ACHN (cell line): ENCODE measurements at regions not wholly inside any gene's neighbourhood (a gene's known extent, or its start where the extent isn't known, plus 50 kb on each side); places are given as distances from the start of the nearest gene placed in this dataset.
"Not testable (repeated sequence)": the region's sequence is repeated elsewhere in the genome, so short reads cannot be mapped to it uniquely, and the experiment has no call there.

ENCODE experiments used
- DNase-seq: peaks from one replicate; pipeline ENCODE4 v3.0.0-alpha.2; 2015
- in situ Hi-C: cut with HindIII; loops from 2 replicates; pipeline ENCODE4 v1.10.0; 2017; ENCODE audit warnings: low sequenced_read_pairs, low pct_ligation_motif_present, low pct_unique_long_range_greater_than_20kb

DNA sequence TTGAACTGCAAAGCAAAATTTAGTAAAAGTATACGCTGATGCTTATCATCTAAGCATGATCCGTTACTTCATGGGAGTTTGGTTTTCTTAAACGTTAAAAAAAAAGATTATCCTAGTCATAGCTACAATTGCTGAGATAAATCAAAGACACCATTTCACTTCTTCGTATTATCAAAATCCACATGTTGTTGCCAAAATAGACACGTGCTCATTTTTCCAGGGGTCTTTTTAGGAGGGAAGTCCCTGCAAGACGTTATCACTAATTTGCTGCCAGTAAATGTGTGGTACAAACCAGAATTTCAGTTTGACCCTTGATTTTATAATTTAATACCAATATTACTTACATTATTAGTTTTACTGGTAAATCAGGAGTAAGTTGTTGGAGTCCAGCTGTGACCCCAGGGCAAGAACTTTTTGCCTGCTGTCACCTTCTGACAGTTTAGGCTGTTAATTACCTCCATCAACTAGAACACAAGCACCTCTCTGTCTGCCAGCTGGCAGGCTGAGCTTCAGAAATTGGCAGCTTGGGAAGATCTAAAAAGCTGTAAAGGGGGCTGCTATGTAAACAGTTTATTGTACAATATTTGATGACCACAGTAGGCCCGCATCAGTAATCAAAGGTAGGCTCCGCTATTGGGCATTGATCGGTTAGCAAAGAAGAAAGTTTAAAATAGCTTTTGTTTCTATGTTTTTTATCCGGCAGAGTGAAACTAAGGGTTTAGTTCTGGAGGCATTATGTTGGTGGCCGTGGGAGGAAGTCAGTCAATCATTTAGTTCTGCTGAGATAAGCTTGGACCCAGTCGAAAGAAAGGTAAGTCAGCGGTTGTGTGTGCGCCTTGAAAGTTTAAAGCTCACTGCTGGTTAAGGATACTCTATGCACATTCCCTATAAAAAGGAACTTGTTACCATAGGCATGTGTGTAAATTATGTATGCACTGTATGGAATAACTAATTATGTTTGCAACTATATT, 196.4 kb downstream of the FBXO8 start:
- in situ Hi-C loops: no loop called here
- DNase-seq: no peak

DNA sequence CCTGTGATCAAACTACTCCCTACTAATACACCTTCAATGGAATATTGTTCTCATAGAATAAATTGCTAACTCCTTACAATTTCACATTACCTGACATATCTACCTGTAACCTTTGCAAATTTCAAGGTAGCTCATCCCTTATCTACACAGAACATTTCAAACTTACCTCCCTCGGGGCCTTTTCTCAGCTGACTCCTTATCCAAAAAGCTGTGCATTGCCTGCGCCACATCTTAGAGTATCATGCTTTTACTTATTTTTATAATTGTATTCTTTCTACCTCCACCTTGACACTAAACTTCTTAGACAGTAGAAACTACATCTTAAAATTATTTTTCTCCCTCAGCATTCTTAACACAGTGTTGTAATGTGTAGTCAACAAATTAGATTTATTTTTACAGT, 198.5 kb downstream of the FBXO8 start:
- in situ Hi-C loops: no loop called here

DNA sequence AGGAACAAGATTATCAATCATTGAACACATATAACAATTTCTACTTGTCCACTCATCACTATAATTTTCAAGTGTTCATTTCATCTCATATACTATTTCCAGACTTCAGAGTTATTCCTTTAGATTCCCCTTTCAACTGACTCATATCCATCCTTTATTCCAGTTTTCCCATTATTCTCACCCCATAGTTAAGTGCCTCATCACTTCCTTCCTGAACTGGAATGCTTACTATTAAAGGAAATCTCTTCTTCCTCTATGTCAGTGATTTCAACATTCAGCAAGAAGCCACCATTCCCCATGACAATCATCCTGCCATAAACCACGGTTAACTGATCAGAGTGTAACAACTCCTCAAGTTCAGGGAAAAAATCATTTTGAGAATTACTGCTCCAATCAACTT, 198.9 kb downstream of the FBXO8 start:
- in situ Hi-C loops: no loop called here

More for the DNA sequence above, 198.5 kb downstream of the FBXO8 start:
- DNase-seq: no peak

DNA sequence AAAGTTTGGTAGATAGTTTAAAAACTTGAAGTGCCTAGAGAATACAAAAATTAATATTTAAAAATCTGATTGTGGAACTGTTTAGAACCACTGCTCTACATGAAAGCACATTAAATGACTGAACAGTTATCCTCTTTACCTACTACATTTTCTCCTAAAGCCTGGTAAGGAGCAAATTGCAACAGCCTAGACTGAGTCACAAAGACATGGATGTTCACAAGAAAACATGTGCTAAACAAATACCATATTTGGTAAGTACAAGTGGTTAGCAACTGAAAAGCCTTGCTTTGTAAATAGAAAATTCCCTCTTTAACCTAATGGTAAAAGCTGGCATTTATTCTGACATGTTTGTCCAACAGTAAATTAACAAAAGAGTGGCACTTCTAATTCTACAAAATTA, 203.1 kb downstream of the FBXO8 start:
- in situ Hi-C loops: no loop called here
- no peak for DNase-seq

More for the DNA sequence above, 198.9 kb downstream of the FBXO8 start:
- no peak for DNase-seq

DNA sequence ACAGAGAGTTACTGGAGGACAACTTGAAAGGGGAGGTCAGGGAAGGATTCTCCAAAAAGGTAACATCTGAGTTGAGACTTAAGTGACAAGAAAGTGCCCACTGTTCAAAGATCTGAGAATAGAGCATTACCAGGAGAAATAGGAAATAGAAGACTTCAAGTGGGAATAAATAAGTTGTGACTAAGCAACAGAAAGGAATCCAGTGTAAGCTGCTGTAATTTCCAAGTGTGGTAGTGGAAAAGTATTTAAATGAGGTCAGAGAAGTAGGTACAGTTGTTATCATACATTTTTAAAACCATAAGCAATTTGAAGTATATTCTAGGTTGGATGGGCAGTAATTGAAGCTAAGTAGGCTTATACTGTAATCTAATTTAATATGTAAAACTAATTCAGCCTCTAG, 211.9 kb downstream of the FBXO8 start:
- in situ Hi-C loops: no loop called here
- DNase-seq: no peak

DNA sequence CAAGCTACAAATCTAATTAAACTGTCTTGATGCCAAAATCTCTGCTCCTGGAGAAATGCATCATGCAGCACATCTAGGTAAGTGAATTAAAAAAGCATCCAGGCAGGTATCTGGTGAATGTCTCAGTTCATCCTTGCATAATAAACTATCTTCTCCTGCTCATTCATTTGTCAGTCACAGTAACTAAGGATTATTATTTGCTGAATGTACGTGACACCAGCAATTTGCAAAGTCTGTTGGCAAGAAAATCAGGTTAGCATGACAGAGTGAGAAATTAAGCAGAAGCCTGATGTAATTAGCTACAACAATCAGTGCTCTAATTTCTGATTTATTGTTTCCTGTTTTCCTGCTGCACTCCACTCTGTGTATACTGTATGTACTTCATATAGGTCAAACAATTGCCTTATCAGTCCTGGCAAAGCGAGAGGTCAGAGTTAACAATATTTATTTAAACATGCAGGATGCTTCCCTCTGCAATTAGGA, 213.6 kb downstream of the FBXO8 start:
- DNase-seq: no peak
- in situ Hi-C loops: no loop called here

DNA sequence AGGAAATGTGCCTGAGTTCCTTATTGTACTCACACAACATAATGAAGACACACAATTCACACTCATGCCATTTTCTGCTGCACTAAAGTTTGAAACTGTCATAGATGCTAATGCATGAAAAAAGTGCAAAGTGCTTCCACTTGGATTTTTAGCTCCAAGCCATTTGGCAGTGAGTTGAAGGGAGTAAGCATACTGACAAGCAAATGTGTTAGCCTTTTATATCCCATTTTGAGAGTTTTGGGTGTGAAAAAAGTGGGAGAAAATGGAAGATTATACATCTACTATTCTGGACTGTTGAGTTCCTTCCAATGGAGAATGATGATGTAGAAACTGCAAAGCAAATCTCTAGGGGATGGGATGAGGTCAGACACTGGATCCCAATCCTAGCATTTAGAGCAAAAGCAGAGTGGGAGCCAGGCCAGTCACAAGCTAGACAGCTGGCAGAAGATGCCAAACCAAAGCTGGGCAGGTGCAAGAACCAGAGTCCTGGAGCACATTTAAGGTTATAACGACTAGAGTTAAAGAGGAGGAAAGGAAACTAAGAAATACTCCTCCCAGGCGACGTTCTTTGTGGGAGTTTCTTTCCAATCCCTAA, 216.8 kb downstream of the FBXO8 start:
- in situ Hi-C loops: no loop called here
- no peak for DNase-seq

DNA sequence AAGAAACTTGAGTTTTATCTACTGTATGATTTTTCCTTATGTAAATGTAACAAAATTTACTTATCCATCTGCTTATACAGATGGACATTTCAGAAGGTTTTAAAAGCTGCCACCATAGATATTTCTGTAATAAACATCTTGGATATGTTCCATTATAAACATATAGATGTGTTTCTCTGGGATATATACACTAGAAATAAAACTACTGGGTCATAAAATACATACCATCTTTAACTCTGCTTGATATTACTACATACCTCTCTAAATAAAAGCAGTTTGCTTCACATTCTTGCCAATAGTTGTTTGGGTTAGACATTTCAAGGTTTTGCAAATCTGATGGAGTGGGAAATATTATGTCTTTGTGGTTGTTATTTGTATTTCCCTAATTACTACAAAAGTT, 220.6 kb downstream of the FBXO8 start:
- in situ Hi-C loops: no loop called here

DNA sequence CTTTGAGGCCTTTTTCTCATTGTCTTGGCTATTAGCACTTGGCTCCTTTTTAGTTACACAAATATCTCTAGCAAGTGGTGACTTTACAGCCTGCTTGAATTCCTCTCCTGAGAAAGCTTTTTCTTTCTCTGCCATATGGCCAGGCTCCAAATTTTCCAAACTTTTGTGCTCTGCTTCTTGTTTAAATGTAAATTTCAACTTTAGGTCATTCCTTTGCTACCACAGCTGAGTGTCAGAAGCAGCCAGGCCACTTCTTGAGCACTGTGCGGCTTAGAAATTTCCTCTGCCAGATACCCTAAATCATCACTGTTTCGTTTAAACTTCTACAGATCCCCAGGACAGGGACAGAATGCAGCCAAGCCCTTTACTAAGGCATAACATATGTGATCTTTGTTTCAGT, 222.4 kb downstream of the FBXO8 start:
- no peak for DNase-seq
- in situ Hi-C loops: no loop called here

More for the DNA sequence above, 220.6 kb downstream of the FBXO8 start:
- no peak for DNase-seq

DNA sequence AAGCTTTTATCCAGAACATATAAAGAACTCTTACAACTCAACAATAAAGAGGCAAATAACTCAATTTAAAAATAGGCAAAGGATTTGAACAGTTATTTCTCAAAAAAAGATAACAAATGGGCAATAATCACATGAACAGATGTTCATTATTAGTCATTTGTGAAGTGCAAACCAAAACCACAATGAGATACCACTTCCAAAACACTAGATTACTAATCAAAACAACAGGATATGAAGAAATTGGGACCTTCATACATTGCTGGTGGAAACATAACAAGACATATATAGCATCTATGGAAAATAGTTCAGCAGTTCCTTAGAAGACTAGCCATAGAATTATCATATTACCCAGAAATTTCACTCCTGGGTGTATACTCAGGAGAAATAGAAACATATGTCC, 224.6 kb downstream of the FBXO8 start:
- in situ Hi-C loops: no loop called here

DNA sequence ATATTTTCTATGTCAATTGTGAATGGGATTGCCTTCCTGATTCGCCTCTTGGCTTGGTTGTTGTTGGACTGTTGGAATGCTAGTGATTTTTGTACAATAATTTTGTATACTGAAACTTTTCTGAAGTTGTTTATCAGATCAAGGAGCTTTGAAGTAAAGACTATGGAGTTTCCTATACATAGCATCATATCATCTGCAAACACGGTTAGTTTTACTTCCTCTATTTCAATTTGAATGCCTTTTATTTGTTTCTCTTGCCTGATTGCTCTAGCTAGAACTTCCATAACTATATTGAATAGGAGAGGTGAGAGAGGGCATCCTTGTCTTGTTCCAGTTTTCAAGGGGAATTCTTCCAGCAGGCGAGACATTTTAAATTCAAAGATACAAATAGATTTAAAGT, 226.5 kb downstream of the FBXO8 start:
- DNase-seq: no peak
- in situ Hi-C loops: no loop called here

More for the DNA sequence above, 224.6 kb downstream of the FBXO8 start:
- DNase-seq: no peak

DNA sequence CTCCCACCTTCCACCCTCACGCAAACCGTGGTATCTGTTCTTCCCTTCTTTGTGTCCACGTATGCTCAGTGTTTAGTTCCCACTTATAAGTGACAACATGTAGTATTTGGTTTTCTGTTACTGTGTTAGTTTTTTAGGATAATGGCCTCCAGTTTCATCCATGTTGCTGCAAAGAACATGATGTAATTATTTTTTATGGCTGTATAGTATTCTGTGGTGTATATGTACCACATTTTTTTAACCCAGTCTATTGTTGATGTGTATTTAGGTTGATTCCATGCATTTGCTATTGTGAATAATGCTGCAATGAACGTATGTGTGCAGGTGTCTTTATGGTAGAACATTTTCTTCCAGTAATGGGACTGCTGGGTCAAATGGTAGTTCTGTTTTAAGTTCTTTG, 228.1 kb downstream of the FBXO8 start:
- in situ Hi-C loops: no loop called here

DNA sequence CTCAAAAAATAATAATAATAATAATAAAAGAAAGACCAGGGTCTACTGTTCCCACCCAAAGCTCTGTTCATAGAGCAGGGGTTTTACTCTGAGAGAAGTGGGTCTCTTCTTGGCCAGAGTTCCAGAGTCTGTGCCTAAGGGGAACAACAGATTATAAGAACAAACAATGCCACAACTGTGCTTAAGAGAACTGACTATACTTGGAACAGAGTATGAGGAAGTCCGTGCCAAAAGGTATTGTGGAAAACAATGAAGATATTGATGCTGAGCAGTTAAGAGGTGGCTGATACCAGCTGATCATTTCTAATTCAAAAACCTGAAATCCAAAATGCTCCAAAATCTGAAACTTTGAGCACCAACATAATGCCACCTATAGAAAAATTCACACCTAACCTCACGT, 229.6 kb downstream of the FBXO8 start:
- in situ Hi-C loops: no loop called here

More for the DNA sequence above, 228.1 kb downstream of the FBXO8 start:
- no peak for DNase-seq

DNA sequence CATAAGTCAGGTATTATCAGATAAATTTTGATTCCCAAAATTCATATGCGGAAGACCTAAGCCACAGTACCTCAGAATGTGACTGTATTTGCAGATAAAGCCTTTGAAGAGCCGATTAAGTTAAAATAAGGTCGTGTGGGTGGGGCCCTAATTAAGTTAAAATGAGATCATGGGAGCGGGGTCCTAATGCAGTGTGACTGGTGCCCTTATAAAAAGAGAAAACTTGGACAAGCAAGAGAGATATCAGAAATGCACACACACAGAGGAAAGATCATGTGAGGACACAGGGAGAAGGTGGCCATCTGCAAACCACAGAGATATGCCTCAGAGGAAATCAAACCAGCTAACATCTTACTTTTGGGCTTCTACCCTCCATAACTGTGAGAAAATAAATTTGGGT, 236.1 kb downstream of the FBXO8 start:
- no peak for DNase-seq
- in situ Hi-C loops: no loop called here

More for the DNA sequence above, 229.6 kb downstream of the FBXO8 start:
- no peak for DNase-seq

DNA sequence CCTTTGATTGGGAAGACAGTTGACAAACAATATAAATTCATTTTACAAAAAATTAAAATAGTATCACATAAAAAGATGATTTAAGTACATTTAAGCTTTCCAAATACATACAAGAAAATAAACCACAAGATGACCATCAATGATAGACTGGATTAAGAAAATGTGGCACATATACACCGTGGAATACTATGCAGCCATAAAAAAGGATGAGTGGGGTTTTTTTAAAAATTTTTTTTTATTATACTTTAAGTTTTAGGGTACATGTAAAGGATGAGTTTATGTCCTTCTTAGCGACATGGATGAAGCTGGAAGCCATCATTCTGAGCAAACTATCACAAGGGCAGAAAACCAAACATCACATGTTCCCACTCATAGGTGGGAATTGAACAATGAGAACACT, 237.6 kb downstream of the FBXO8 start:
- in situ Hi-C loops, DNase-seq: not testable (repeated sequence)

DNA sequence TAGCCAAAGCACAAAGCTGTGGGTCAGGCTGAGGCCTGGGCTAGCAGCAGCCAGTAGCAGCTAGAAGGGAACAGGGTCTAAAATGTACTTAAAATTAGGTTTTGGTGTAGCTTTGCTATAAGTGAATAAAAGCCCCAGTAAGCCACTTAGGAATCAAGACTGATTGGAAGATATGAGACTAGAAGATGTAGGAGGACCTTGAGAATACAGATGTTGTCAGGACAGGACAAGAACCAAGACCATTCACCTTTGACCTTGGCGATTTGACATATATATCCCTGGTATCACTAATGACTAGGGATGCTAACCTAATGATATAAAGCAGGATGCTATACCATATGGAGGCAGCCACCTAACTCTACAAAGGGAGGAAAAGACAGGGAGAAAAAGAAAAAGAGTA, 238.1 kb downstream of the FBXO8 start:
- in situ Hi-C loops: no loop called here
- no peak for DNase-seq

DNA sequence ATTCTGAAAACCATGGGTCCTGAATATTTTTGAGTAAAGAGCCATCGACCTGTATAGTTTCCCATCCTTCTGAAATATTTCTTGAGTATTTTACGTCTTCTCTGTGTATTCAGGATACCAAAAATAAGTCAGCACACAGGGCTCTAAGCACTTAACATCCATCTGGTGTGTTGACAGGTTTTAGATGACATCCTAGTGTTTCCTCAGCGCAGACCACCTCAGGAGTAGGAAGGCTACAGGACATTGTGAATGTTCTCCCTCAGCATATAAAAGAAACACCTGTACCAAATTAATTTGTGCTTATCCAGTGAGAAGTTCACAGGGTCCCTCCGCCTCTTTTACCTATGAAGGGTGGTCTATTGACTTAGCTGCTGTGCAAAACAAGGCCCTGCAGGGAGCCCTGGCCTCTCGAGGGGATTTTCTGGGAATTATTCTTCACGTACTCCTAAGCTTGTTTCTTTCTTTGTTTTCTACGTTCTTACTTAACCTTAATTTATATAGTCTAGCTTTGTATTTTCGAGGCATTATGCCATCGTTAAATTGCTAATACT, 241.8 kb downstream of the FBXO8 start:
- no peak for DNase-seq
- in situ Hi-C loops: no loop called here

DNA sequence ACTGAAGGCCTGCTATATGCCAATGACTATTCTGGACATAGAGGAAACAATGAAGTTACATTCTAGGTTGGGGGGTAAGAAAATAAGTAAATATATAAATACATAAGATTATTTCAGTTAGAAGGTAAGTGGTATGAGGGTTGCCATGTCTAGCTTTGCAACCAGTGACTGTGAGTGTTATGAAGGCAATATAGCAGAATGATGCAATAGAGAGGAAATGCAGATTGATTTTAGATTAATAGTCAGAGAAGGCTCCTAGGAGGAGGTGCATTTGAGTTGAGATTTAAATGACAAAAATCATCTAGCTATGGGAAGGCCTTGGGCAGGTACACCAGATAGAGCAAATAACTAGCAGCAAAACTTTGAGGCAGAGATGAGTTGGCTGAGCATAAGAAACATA, 243.2 kb downstream of the FBXO8 start:
- in situ Hi-C loops: no loop called here
- DNase-seq: no peak

DNA sequence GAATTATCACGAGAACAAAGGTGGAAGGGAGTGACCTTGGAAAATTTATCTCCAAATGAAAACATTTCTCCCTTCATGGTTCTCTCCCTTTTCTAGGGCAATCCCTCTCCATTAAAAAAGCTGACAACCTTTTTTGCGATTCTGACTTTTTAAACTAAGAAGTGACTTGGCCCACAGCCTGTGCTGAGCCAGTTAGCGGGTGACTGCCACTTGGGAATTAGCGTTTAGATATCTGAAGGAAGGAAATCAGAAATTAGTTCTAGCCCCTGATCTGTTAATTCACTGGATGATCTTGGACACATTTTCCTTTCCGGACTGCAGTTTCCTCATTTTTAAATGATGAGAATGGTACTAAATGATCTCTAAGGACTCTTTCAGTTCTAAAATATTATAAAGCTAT, 245.0 kb downstream of the FBXO8 start:
- DNase-seq: no peak
- in situ Hi-C loops: no loop called here
